ENCODE measurements at regions not wholly inside any gene's neighbourhood (a gene's known extent, or its start where the extent isn't known, plus 50 kb on each side); places are given as distances from the start of the nearest gene placed in this dataset.

DNA sequence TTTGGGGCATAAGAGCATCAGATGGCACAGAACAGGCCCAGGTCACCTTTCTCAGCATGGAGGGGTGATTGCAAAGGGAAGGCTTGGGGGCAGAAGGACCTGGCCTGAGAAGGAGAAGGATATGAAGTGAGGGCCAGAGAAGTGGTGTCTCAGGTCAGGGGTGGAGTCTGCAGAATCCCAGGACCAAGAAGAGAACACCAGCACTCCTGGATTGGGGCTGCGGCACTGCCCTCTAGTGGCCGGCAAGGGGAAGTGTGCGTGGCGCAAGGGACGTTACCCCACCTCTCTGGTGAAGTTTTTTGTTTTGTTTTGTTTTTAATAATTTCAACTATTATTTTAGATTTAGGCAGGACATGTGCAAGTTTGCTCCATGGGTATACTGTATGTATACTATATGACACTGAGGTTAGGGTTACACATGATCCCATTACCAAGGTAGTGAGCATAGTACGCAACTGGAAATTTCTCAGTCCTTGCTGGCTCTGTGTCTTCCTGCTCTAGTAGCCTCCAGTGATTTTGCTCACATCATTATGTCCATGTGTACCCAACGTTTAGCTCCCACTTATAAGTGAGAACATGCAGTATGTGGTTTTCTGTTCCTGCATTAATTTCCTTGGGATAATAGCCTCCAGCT lies 1548.6 kb downstream of the EFNA5 start:
- Histone ChIP-seq H3K9me3 (ENCODE audit: insufficient read depth, low read depth, low read length) (no peaks in the 10 kb centered on the region), H3K9ac (ENCODE audit: low read depth, low read length) (no peak overlapping the region), H3K27ac (ENCODE audit: low read length) (no peak overlapping the region), H3K4me1 (ENCODE audit: insufficient read depth, low read length) (peaks cover 5% of the 10 kb centered on the region; the same call in 1 of the 2 replicates), H3K36me3 (ENCODE audit: insufficient read depth, low read depth, low read length) (no peaks in the 10 kb centered on the region), H3K4me3 (ENCODE audit: low read length) (no peak overlapping the region), H3K27me3 (ENCODE audit: insufficient read depth, low read length) (no peaks in the 10 kb centered on the region)

DNA sequence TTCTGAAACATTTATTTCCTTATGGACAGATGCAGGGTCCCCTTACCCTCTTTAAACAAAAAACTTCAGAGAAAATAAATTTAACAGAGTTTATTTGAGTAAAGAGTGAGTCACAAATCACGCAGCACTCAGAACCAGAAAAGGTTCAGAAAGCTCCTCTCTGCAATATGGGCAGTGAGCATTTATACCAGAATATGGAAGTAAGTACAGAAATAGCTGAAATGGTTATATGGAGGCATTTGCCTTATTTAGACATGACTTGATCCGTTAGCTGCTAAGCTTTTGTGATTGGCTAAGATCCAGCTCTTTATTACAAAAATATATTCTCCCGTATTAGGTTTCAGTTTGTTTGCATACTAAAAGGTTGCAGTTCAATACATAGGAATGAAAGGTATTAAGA lies 1554.1 kb downstream of the EFNA5 start:
- H3K9ac ChIP-seq (ENCODE audit: low read depth, low read length): no peak overlapping the region
- H3K27me3 ChIP-seq (ENCODE audit: insufficient read depth, low read length): no peaks in the 10 kb centered on the region
- no peak overlapping the region for H3K4me3 ChIP-seq (ENCODE audit: low read length)
- H3K9me3 ChIP-seq (ENCODE audit: insufficient read depth, low read depth, low read length): peaks cover 16% of the 10 kb centered on the region
- H3K36me3 ChIP-seq (ENCODE audit: insufficient read depth, low read depth, low read length): no peaks in the 10 kb centered on the region; the same call in 1 of the 2 replicates
- no peaks in the 10 kb centered on the region for H3K4me1 ChIP-seq (ENCODE audit: insufficient read depth, low read length)
- H3K27ac ChIP-seq (ENCODE audit: low read length): no peak overlapping the region

- Histone ChIP-seq H3K9ac (ENCODE audit: low read depth, low read length) (no peak overlapping the region), H3K9me3 (ENCODE audit: insufficient read depth, low read depth, low read length) (peaks cover 16% of the 10 kb centered on the region), H3K27ac (ENCODE audit: low read length) (no peak overlapping the region), H3K4me3 (ENCODE audit: low read length) (0 out of 2 replicates have a peak overlapping the region, but pooled peaks have one; percentile 4), H3K36me3 (ENCODE audit: insufficient read depth, low read depth, low read length) (no peaks in the 10 kb centered on the region; the same call in 1 of the 2 replicates), H3K27me3 (ENCODE audit: insufficient read depth, low read length) (no peaks in the 10 kb centered on the region), H3K4me1 (ENCODE audit: insufficient read depth, low read length) (no peaks in the 10 kb centered on the region; the same call in 1 of the 2 replicates)
These were observed 1556.8 kb downstream of the EFNA5 start for GRCh38 chr5:106113922-106114321.

DNA sequence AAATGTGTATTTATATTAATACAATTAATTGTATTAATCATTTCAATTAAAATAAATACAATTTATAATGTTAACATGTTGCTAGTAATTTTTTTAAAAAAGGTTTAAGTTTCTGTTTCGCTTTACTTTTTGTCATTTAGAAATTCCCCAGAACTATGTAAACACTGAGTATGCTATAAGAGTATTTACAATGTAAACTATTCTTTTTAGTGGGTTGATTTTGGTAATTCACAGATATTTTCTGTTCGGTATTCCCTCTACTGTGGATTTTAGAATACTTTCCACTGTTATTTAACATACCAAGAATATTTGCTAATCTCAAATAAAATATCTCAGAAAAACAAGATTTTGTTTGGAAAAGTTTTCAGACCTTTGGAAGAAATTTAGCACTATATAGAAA lies 1564.4 kb downstream of the EFNA5 start:
- H3K4me3 ChIP-seq (ENCODE audit: low read length): no peak overlapping the region
- no peaks in the 10 kb centered on the region for H3K36me3 ChIP-seq (ENCODE audit: insufficient read depth, low read depth, low read length)
- H3K4me1 ChIP-seq (ENCODE audit: insufficient read depth, low read length): no peaks in the 10 kb centered on the region; the same call in 1 of the 2 replicates
- no peak overlapping the region for H3K9ac ChIP-seq (ENCODE audit: low read depth, low read length)
- H3K9me3 ChIP-seq (ENCODE audit: insufficient read depth, low read depth, low read length): no peaks in the 10 kb centered on the region
- H3K27ac ChIP-seq (ENCODE audit: low read length): no peak overlapping the region
- H3K27me3 ChIP-seq (ENCODE audit: insufficient read depth, low read length): no peaks in the 10 kb centered on the region

DNA sequence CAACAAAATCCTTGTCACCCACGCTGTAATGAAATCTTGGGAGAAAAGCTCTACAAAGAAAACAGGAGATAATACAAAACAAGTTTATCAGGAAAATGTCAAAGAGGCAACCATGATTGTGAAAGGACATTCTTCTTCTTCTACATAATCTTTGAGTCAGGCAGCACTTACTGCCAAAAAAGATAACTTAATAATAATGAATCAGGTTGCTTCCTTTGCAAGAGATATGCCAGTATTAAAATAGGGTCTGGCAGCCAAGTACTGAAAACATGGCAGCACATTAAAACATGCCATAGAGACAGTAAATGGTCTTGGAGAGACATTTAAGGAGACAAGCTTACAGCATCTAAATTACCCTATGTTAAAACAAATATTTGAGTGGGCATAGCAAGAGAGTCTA lies 1573.4 kb downstream of the EFNA5 start:
- no peaks in the 10 kb centered on the region for H3K9me3 ChIP-seq (ENCODE audit: insufficient read depth, low read depth, low read length)
- no peaks in the 10 kb centered on the region for H3K36me3 ChIP-seq (ENCODE audit: insufficient read depth, low read depth, low read length)
- no peak overlapping the region for H3K9ac ChIP-seq (ENCODE audit: low read depth, low read length)
- no peaks in the 10 kb centered on the region for H3K4me1 ChIP-seq (ENCODE audit: insufficient read depth, low read length)
- no peak overlapping the region for H3K4me3 ChIP-seq (ENCODE audit: low read length)
- no peak overlapping the region for H3K27ac ChIP-seq (ENCODE audit: low read length)
- no peaks in the 10 kb centered on the region for H3K27me3 ChIP-seq (ENCODE audit: insufficient read depth, low read length)

DNA sequence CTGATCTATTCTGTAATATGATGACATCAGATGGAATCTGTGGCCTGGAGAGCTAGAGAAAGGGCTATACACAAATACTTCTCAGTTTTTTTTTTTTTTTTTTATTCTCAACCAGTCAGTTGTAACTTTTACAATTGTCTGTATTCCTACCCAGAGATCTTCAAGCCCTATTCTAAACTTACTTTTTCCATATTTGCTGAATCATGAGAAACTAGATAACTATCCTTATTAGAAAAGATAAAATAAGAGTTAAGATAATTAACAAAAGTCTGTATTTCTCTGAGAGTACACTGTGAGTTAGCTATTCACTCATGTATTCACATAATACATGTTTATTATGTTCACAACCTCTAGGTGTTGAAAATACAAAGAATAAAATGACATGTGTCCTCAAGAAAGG lies 1575.9 kb downstream of the EFNA5 start:
- Histone ChIP-seq H3K27ac (ENCODE audit: low read length) (no peak overlapping the region), H3K36me3 (ENCODE audit: insufficient read depth, low read depth, low read length) (no peaks in the 10 kb centered on the region), H3K4me3 (ENCODE audit: low read length) (no peak overlapping the region), H3K9ac (ENCODE audit: low read depth, low read length) (no peak overlapping the region), H3K27me3 (ENCODE audit: insufficient read depth, low read length) (no peaks in the 10 kb centered on the region), H3K4me1 (ENCODE audit: insufficient read depth, low read length) (peaks cover 3% of the 10 kb centered on the region; the same call in 1 of the 2 replicates), H3K9me3 (ENCODE audit: insufficient read depth, low read depth, low read length) (no peaks in the 10 kb centered on the region)

DNA sequence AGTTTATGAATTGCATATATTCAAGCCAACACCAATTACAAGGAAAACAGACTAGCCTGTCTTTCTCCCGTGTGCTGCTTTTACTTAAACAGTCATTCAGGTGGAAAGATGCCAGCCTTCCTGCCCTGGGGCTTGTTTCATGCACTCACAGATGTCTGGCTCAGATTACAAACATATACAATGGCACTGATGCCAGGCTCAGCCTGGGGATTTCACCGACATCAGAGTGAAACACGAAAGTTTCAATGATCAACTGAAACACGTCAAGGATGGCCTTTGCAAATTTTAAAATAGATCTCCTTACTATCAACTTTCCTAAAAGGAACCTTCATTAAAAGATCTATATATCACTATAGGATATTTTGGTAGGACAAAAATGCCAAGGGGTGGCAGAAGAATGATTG lies 1576.5 kb downstream of the EFNA5 start:
- H3K4me1 ChIP-seq (ENCODE audit: insufficient read depth, low read length): peaks cover 7% of the 10 kb centered on the region; the same call in 1 of the 2 replicates
- H3K4me3 ChIP-seq (ENCODE audit: low read length): no peak overlapping the region
- no peaks in the 10 kb centered on the region for H3K36me3 ChIP-seq (ENCODE audit: insufficient read depth, low read depth, low read length)
- no peak overlapping the region for H3K27ac ChIP-seq (ENCODE audit: low read length)
- no peaks in the 10 kb centered on the region for H3K9me3 ChIP-seq (ENCODE audit: insufficient read depth, low read depth, low read length)
- no peaks in the 10 kb centered on the region for H3K27me3 ChIP-seq (ENCODE audit: insufficient read depth, low read length)
- no peak overlapping the region for H3K9ac ChIP-seq (ENCODE audit: low read depth, low read length)

DNA sequence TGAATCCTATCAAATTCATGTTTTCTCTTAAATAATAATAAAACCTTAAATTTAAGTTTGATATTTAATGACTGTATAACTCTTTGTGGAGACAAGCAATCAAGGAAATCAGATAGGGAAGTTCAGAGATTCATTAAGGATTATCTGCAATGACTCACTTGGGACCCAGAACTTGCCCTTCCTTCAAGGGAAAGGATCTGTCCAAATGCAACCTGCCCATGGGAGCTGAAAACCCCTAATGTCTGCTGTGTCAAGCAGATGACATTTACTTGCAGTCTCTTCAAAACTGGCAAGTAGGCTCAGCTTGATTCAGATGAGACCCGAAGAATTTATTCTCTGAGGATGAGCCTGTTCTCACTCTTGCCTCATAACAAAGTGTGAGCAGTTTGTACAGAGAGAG lies 1577.6 kb downstream of the EFNA5 start:
- H3K9ac ChIP-seq (ENCODE audit: low read depth, low read length): no peak overlapping the region
- no peaks in the 10 kb centered on the region for H3K36me3 ChIP-seq (ENCODE audit: insufficient read depth, low read depth, low read length)
- no peaks in the 10 kb centered on the region for H3K9me3 ChIP-seq (ENCODE audit: insufficient read depth, low read depth, low read length)
- no peak overlapping the region for H3K4me3 ChIP-seq (ENCODE audit: low read length)
- no peaks in the 10 kb centered on the region for H3K27me3 ChIP-seq (ENCODE audit: insufficient read depth, low read length)
- no peak overlapping the region for H3K27ac ChIP-seq (ENCODE audit: low read length)
- peaks cover 7% of the 10 kb centered on the region; the same call in 1 of the 2 replicates for H3K4me1 ChIP-seq (ENCODE audit: insufficient read depth, low read length)

- Histone ChIP-seq H3K36me3 (ENCODE audit: insufficient read depth, low read depth, low read length) (no peaks in the 10 kb centered on the region), H3K27ac (ENCODE audit: low read length) (no peak overlapping the region), H3K4me1 (ENCODE audit: insufficient read depth, low read length) (peaks cover 9% of the 10 kb centered on the region; the same call in 1 of the 2 replicates), H3K4me3 (ENCODE audit: low read length) (no peak overlapping the region), H3K9me3 (ENCODE audit: insufficient read depth, low read depth, low read length) (no peaks in the 10 kb centered on the region), H3K27me3 (ENCODE audit: insufficient read depth, low read length) (no peaks in the 10 kb centered on the region), H3K9ac (ENCODE audit: low read depth, low read length) (no peak overlapping the region)
These were observed 1578.3 kb downstream of the EFNA5 start for GRCh38 chr5:106092455-106092854.

DNA sequence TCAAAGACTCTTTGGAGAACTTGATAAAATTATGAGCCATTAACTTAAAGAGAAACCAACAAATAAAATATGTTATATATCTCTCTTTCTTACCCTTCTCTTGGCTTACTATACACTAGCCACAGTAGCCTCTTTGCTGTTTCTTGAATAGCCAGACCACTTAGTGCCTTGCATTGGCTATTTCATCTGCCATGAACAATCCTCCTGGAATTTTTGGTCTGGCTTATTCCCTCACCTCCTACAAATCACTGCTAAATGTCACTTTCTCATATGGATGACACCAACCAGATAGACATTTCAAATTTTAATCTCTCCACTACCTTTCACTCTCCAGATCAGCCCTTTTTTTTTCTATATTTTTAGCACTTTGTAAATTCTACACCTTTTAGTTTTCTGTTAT lies 1581.7 kb downstream of the EFNA5 start:
- no peak overlapping the region for H3K27ac ChIP-seq (ENCODE audit: low read length)
- no peaks in the 10 kb centered on the region for H3K36me3 ChIP-seq (ENCODE audit: insufficient read depth, low read depth, low read length)
- no peak overlapping the region for H3K4me3 ChIP-seq (ENCODE audit: low read length)
- H3K27me3 ChIP-seq (ENCODE audit: insufficient read depth, low read length): no peaks in the 10 kb centered on the region
- H3K4me1 ChIP-seq (ENCODE audit: insufficient read depth, low read length): peaks cover 38% of the 10 kb centered on the region
- H3K9ac ChIP-seq (ENCODE audit: low read depth, low read length): no peak overlapping the region
- no peaks in the 10 kb centered on the region for H3K9me3 ChIP-seq (ENCODE audit: insufficient read depth, low read depth, low read length)

DNA sequence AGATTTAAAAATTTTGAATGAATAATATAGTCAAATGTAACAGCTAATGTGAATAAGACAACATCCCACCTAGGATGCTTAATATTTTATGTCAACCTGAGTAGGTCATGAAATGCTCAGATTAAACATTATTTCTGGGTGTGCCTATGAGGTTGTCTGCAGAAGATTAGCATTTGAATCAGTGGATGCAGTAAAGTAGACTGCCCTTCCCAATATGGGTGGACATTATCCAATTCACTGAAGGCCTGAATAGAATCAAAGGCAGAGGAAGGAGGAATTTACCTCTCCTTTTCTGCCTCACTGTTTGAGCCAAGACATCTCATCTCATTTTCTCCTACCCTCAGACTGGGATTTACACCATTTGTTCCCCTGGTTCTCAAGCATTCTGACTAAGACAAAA lies 1582.3 kb downstream of the EFNA5 start:
- Histone ChIP-seq H3K9ac (ENCODE audit: low read depth, low read length) (no peak overlapping the region), H3K4me3 (ENCODE audit: low read length) (no peak overlapping the region), H3K4me1 (ENCODE audit: insufficient read depth, low read length) (peaks cover 43% of the 10 kb centered on the region), H3K36me3 (ENCODE audit: insufficient read depth, low read depth, low read length) (no peaks in the 10 kb centered on the region), H3K27me3 (ENCODE audit: insufficient read depth, low read length) (no peaks in the 10 kb centered on the region), H3K27ac (ENCODE audit: low read length) (no peak overlapping the region), H3K9me3 (ENCODE audit: insufficient read depth, low read depth, low read length) (no peaks in the 10 kb centered on the region)

- no peaks in the 10 kb centered on the region for H3K9me3 ChIP-seq (ENCODE audit: insufficient read depth, low read depth, low read length)
- H3K9ac ChIP-seq (ENCODE audit: low read depth, low read length): peak overlapping the region; percentile 46; the same call in 1 of the 2 replicates
- H3K36me3 ChIP-seq (ENCODE audit: insufficient read depth, low read depth, low read length): no peaks in the 10 kb centered on the region
- peaks cover 43% of the 10 kb centered on the region for H3K4me1 ChIP-seq (ENCODE audit: insufficient read depth, low read length)
- no peaks in the 10 kb centered on the region for H3K27me3 ChIP-seq (ENCODE audit: insufficient read depth, low read length)
- peak overlapping the region; percentile 55; the same call in 1 of the 2 replicates for H3K4me3 ChIP-seq (ENCODE audit: low read length)
- H3K27ac ChIP-seq (ENCODE audit: low read length): peak overlapping the region; percentile 86
These were observed 1584.4 kb downstream of the EFNA5 start for GRCh38 chr5:106086352-106086751.

Data from iPS-20b (cell line).